GOT3 (cell line): ENCODE measurements at regions not wholly inside any gene's neighbourhood (a gene's known extent, or its start where the extent isn't known, plus 50 kb on each side); places are given as distances from the start of the nearest gene placed in this dataset.

Experiments used
- DNase-seq: peaks from one replicate; lab custom pipeline; 2025; ENCODE audit warnings: mixed read lengths; lab: John Stamatoyannopoulos, UW

- DNase-seq: no peak
Measured at GRCh38 chr4:128601991-128602695, 207.4 kb upstream of the JADE1 start.

GRCh38 chr4:128600996-128601871 is 208.3 kb upstream of the JADE1 start:
- no peak for DNase-seq

- no peak for DNase-seq
Measured at GRCh38 chr4:128600410-128600809, 209.1 kb upstream of the JADE1 start.

- DNase-seq: no peak
Measured at GRCh38 chr4:128597500-128597899, 212.0 kb upstream of the JADE1 start.

- no peak for DNase-seq
Measured at GRCh38 chr4:128596853-128597252, 212.6 kb upstream of the JADE1 start.

DNA sequence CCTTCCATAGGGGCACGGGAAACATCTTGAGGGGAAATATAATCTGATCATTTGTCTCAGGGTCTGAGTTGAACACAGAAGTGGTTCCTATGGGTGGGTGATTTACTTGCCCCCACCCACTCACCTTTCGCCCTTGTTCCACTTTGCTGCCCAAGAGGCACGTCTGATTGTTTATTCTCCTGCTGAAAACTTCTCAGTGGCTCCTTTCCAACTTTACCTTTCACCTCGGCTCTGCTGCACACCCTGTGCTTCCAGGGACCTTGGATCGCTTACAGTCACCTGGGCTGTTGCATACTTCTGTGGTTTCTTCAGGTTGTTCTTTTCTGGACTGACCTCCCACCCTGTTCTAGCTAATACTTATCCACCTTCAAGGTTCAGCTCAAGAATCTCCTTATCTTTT is 213.4 kb upstream of the JADE1 start:
- no peak for DNase-seq

GRCh38 chr4:128591482-128591881 is 218.0 kb upstream of the JADE1 start:
- DNase-seq: no peak

- no peak for DNase-seq
Measured at GRCh38 chr4:128590773-128591172, 218.7 kb upstream of the JADE1 start.

- DNase-seq: no peak
Measured at GRCh38 chr4:128590034-128590740, 219.3 kb upstream of the JADE1 start.

DNA sequence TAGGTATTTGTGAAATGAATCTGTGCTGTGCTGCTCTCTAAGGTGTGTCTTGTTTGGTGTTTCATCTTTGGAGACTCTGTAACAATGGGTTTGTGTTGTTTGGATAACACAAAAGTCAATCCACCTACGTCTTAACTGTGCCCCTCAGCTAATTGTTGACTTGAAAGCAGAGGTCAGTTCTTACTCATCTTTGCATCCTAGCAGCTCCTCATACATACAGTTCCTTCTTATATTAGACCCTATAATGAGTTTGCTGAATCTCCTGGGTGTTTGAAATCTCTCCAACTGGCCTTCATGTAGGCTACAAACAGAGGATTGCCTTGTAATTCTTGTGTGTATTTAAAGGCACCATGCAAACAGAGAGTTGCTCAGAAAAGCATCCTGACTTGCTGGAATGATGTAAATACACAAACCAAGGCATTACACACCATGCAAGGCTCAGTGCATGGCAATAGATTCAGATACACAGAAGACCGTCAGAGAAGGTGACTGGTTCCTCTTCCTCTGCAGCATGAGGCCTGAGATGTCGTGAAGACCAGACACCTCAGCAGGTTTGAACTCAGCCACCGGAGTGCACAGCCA is 220.0 kb upstream of the JADE1 start:
- no peak for DNase-seq

DNA sequence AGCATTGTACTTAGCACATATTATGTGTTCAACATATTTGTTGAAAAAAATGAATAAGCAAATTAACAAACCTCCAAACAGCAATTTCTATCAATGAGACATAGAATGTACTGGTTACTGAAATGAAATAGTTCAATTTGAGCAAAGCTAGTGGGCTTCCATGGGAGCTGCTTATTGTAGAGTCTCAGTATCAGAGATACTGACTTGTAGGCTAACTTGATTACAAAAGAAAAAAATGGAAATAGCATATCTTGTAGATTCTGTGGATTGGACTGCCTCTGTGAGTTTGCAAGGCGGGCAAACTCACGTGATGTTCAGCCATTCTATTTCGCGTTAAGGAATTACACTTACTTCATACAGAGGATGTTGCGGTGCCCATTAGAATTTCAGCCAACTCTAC is 222.1 kb upstream of the JADE1 start:
- no peak for DNase-seq

- DNase-seq: no peak
Measured at GRCh38 chr4:128583753-128584712, 225.5 kb upstream of the JADE1 start.

DNA sequence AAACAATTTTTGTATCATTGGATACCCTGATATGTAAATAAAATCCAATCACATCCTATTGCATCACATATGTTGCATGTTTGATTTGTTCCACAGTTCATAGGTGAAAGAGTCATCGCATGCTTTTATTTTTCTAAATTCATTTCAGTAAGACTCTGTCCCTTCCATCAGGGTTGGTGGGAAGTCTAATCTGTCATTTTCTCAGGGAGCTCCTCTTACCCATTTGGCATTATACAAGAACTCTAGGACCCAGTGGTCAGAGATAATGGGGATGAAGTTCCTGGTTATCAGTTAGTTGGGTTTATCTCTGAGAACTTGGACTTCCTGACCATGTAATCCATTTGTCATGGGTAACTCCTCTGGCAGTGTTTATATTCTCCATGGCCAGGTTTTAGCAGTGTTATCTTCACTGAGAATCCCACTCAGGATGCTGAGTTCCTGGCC is 227.1 kb upstream of the JADE1 start:
- DNase-seq: no peak

DNA sequence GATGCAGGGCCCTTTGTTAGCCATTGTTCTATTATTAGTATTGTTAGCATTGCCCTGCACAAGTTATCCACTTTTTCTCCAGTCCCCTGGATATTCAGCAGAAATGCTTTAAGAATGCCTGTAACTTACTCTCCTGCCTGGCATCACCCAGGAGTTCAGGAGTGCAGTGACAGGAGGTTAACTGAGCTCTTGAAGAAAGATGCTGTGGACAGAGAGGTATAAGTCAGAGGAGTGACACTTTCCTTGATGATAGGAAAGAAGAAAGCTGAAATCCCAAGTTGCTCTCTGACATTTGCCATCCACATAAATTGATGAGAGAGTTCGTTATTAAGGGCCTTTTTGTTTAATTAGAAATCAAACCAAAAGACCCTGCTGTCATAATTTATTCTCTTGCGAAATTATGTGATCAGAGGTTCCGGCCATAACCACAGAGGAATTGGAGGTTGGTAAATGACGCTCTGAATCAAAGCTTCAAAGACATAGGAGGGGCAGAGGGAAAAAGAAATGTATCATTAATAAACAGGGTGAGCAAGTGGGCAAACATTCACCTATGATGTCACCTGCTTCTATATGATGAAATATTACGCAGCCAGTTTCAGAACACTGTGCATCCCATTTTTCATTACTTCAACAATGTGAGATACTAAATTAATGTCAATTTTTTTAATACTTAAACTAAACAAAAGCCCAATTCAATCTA is 230.2 kb upstream of the JADE1 start:
- no peak for DNase-seq

DNA sequence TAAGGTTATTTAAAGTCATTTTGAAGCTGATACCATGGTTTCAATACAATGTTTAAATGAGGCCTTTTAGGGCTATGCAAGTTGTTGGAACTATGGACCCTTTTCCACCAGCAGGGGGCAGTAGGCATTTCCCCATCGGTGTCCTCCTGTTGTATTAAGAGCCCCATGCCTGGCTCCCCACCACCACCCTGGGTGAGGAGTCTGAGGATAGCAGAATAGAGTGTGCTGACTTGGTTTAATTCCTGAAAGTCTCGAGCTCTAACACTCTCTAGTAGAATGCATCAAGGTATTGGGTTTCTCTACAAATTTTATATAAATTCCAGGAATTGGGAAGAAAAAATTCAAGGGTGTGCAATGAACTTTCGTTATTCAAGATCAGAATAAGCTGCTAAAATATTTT is 234.8 kb upstream of the JADE1 start:
- no peak for DNase-seq

- DNase-seq: no peak
Measured at GRCh38 chr4:128573781-128574508, 235.6 kb upstream of the JADE1 start.

DNA sequence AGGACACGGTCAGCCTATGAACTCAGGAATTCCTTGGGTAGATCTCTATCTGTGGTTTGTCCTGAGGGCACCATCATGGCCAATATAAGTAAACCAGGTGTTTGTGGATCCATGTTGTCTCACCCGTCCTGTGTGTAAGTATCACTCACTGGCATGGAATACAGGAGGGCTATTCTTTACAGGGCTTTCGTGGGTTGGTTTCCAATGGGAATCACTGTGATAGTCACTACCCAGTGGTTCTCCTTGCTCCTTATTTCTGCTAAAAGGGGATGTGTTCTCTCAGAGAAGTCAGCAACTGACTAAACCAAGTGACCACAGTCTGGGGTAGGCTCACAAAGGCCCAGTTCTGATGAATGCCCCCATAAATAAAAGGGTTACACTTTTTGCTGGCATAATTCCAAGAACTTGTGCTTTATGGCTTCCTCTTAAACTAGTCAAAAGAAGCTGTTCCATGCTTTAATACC is 236.7 kb upstream of the JADE1 start:
- DNase-seq: no peak

DNA sequence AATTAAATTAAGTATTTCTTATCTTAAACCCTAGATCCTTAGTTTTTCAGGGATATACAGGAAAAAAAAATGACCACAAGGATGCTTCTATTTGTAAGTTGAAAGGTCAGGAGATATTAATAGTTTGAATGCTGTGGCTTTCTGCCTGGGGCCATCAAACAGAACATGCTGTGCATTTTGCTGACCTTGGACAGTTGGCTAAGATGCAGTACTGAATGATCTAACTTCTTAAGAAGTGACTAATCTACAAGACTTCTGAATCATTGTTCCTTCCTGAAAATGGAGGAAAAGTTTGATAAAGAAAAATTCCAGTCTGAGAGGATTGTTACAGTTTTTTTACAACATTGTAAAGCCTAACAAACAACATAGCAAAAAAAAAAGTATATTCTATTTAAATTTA is 237.8 kb upstream of the JADE1 start:
- no peak for DNase-seq

- DNase-seq: no peak
Measured at GRCh38 chr4:128570387-128570975, 239.0 kb upstream of the JADE1 start.
